ENCODE measurements at regions not wholly inside any gene's neighbourhood (a gene's known extent, or its start where the extent isn't known, plus 50 kb on each side); places are given as distances from the start of the nearest gene placed in this dataset.
A peak's percentile ranks its signal among the peaks of the same experiment; 100 is the strongest.

DNA sequence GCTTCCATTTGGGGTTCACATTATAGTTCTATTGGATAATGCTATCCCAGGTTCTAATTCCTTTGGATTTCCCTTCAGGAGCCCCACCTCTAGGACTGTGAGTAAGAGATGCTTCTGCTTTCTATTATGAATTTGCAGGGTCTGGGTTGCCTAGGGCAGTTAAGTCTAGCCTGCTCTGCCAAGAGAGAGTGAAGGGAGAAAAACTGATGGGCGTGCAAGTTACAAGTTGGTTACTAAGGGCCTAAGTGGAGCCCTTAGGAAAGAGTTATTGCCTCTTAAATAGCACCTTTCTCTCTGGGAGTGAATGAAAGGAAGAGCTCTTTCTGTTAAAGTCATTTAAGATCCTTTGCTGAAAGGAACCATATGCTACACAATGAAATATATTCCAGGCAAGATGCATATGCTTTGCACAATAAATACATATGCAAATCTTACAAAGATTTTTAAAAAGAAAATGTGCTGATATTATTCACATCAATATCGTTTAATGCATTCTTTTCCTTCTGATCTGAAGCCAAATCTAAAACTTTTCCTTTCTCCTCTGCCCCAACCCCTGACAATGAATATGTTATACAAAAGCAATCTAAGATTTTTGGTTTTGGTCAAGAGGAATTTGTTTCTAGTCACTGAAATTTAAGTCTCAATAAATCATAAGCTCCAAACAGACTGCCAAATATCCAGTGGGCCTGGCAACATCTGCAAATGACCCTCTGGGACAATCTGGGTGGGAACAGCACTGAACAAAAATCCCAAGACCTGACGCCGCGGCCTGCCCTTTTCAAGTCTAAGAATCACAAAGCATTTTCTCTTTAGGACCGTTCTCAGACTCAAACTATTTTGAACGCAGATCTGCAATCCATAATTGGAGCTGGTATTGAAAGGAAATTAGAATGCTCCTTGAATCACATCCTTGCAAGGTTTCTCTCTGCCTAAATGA lies 586.7 kb downstream of the ETNK1 start:
- H3K27ac ChIP-seq = no peak overlapping the region
- no peak for TF ChIP-seq ZFX (IDR thresholded peaks at IDR 0.05)
- TF ChIP-seq CTCF (conservative IDR thresholded peaks at IDR 0.05) = no peak

- 0 out of 2 replicates have a peak, but pooled peaks have one; percentile 5 for TF ChIP-seq CTCF (conservative IDR thresholded peaks at IDR 0.05)
- no peak for TF ChIP-seq ZFX (IDR thresholded peaks at IDR 0.05)
- no peak overlapping the region for H3K27ac ChIP-seq
These were observed 592.2 kb downstream of the ETNK1 start for GRCh38 chr12:23217158-23217557.

- TF ChIP-seq ZFX (IDR thresholded peaks at IDR 0.05) (no peak), CTCF (conservative IDR thresholded peaks at IDR 0.05) (no peak)
- no peak overlapping the region for H3K27ac ChIP-seq
These were observed 592.7 kb downstream of the ETNK1 start for GRCh38 chr12:23217667-23218066.

GRCh38 chr12:23221066-23221465 lies 596.1 kb downstream of the ETNK1 start:
- peak; percentile 80 for TF ChIP-seq CTCF (conservative IDR thresholded peaks at IDR 0.05)
- no peak for TF ChIP-seq ZFX (IDR thresholded peaks at IDR 0.05)

DNA sequence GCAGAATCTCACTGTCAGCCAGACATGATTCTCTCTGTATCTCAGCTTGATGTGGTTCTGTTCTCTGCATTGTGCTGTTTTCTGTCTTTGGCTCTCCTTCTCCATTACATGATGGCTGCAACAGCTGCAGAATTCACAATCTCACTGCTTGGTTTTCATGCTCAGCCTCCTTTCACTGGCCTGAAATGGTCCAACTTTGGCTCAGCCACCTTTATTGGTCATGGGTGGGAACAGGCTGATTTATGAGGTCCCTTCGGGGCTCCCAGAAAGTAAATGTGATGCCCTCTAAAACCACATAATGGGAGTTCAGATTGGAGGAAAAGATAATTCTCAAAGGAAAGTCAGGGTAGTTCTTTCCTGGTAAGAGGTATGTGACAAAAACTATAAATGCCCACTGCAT lies 597.0 kb downstream of the ETNK1 start:
- no peak overlapping the region for H3K27ac ChIP-seq
- TF ChIP-seq ZFX (IDR thresholded peaks at IDR 0.05) = no peak
- TF ChIP-seq CTCF (conservative IDR thresholded peaks at IDR 0.05) = no peak

More at GRCh38 chr12:23221066-23221465, 596.1 kb downstream of the ETNK1 start:
- no peak overlapping the region for H3K27ac ChIP-seq

GRCh38 chr12:23222801-23223200 lies 597.8 kb downstream of the ETNK1 start:
- TF ChIP-seq ZFX (IDR thresholded peaks at IDR 0.05) = no peak
- TF ChIP-seq CTCF (conservative IDR thresholded peaks at IDR 0.05) = no peak

DNA sequence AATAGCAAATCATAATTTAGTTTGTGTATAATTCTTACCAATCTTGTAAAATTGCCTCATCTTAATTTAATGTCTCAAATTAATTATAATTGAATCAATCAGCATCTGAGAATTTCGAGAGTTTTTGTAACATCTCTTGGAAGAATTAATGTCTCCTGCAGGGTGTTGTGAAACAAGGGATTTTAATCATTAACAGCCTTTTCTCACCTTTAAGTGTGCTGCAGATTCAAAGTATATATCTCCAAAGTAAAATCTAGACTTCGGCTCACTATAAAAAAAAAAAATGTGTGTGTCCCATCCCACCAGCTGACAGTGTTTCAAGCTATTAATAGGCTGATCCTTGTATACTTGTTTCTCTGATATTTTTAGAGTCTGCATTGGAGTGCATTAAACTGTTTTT lies 603.1 kb downstream of the ETNK1 start:
- H3K27ac ChIP-seq = no peak overlapping the region
- TF ChIP-seq ZFX (IDR thresholded peaks at IDR 0.05) (no peak), CTCF (conservative IDR thresholded peaks at IDR 0.05) (no peak)

More at GRCh38 chr12:23222801-23223200, 597.8 kb downstream of the ETNK1 start:
- H3K27ac ChIP-seq = no peak overlapping the region

Measured in C4-2B (cell line).